Fibroblast of mammary gland (primary cell): ENCODE measurements at regions not wholly inside any gene's neighbourhood (a gene's known extent, or its start where the extent isn't known, plus 50 kb on each side); places are given as distances from the start of the nearest gene placed in this dataset.

Experiments used
- DNase-seq: peaks from one replicate; pipeline ENCODE4 v3.0.0-alpha.2; 2010; ENCODE audit warnings: low read depth
- H3K4me3 ChIP-seq: 2 replicates; pipeline ENCODE4 v1.5.1; 2011; ENCODE audit warnings: low read depth, mild to moderate bottlenecking, low read length, moderate library complexity; ENCODE audit not compliant: control insufficient read depth
- CTCF ChIP-seq: conservative IDR thresholded peaks from 2 replicates; pipeline ENCODE4 v1.5.1; 2011; ENCODE audit warnings: low read depth, low read length, inconsistent platforms; ENCODE audit not compliant: control insufficient read depth, insufficient read depth

- TF ChIP-seq CTCF: peak; percentile 6
- no peak for DNase-seq
- H3K4me3 ChIP-seq: no peak overlapping the region
Observed at GRCh38 chr3:20673866-20674265, 487.9 kb upstream of the SGO1 start.

GRCh38 chr3:20669675-20670074, 483.7 kb upstream of the SGO1 start:
- DNase-seq: no peak
- no peak overlapping the region for H3K4me3 ChIP-seq
- TF ChIP-seq CTCF: no peak

DNA sequence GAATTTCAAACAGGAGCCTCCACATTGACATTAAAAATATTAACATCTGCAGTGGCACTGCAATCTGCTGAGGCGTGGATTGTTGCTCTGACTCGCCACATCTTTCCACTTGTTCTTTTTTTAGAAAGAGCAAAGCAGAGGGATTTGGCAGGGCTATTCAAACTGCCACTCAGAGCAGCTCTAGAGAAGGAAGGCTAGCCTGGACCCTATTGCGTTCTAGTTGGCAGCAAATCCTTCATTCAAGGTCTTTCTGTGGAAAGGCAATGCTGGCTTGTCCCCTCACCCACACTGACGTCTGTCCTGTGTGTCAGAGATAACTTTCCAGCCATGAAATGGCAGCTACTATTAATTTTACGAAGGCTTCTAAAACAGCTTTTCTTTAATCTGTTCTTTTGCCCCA, 483.2 kb upstream of the SGO1 start:
- DNase-seq: no peak
- H3K4me3 ChIP-seq: no peak overlapping the region
- TF ChIP-seq CTCF: no peak

GRCh38 chr3:20668411-20668810, 482.4 kb upstream of the SGO1 start:
- peak; percentile 16 for TF ChIP-seq CTCF
- peak; percentile 39 for DNase-seq
- no peak overlapping the region for H3K4me3 ChIP-seq

DNA sequence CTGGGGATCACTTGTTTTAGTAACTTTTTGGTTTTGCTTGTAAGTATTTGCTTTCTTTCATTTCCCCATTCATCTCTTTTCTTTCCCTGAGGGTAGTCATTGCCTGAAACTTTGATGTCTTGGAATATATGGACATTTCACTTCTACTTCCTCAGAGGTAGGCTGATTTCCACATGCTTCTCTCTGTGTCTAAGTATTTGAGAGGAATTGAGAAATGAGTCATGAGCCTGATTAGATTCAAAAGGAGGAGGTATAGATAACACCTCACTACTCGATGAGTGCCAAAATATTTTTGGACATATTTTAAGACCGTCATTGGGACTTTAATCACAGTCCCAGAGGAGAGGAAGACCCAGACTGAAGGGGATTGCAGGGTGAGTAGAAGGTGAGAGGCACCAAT, 480.1 kb upstream of the SGO1 start:
- no peak for TF ChIP-seq CTCF
- H3K4me3 ChIP-seq: no peak overlapping the region
- DNase-seq: no peak

DNA sequence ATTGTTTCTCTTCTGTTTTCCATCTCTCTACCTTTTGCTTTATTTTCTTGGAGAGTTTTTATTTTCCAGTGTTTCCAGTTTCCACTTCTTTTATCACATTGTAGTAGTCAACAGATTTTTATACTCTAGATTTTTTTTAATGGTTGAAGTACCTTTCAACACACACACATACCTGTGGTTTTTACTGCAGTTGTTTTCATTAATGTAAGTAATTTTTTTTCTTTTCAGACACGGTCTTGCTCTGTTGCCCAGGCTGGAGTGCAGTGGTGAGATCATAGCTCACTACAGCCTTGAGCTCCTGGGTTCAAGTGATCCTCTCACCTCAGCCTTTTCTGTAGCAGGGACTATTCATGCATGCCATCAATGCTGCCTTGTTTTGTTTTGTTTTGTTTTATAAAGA, 472.5 kb upstream of the SGO1 start:
- no peak for TF ChIP-seq CTCF
- no peak for DNase-seq
- H3K4me3 ChIP-seq: no peak overlapping the region

DNA sequence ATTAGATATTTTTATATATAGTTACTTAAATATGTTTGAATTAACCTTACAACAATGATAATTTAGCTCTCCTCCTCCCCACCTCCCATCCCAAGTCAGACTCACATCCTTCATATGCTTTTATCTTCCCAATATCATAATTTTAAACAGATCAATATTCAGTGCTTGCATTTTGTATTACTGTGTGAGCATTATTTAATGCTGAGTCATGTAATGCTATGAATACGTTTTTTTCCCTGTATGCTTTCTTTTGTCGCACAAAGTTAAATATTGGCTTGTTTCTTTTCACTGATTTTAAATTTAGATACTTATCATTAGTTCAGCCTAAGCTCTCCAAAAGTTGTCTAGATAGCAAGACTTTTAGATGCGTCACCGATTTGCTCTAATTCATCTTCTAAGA, 471.6 kb upstream of the SGO1 start:
- no peak for DNase-seq
- TF ChIP-seq CTCF: no peak

More for the DNA sequence above, 471.6 kb upstream of the SGO1 start:
- no peak overlapping the region for H3K4me3 ChIP-seq
